Neuronal stem cell (in vitro differentiated cells): ENCODE measurements at regions not wholly inside any gene's neighbourhood (a gene's known extent, or its start where the extent isn't known, plus 50 kb on each side); places are given as distances from the start of the nearest gene placed in this dataset.

ENCODE experiments used
- DNase-seq: peaks from one replicate; pipeline ENCODE4 v3.0.0-alpha.2; 2013; ENCODE audit warnings: low spot score
- H2AFZ ChIP-seq: one replicate; pipeline ENCODE4 v1.6.1; 2013; ENCODE audit warnings: mild to moderate bottlenecking, low read length, inconsistent platforms
- H2AK5ac ChIP-seq: 2 replicates; pipeline ENCODE4 v1.6.1; 2013; ENCODE audit warnings: low read depth, mild to moderate bottlenecking, inconsistent platforms, low read length, moderate library complexity, mixed read lengths
- H2BK120ac ChIP-seq: 2 replicates; pipeline ENCODE4 v1.6.1; 2013; ENCODE audit warnings: low read depth, mild to moderate bottlenecking, inconsistent platforms, low read length, moderate library complexity, mixed read lengths
- H2BK12ac ChIP-seq: one replicate; pipeline ENCODE4 v1.6.1; 2013; ENCODE audit warnings: low read length, inconsistent platforms
- H2BK15ac ChIP-seq: 2 replicates; pipeline ENCODE4 v1.6.1; 2013; ENCODE audit warnings: mild to moderate bottlenecking, low read length, inconsistent platforms, mixed read lengths
- H2BK5ac ChIP-seq: one replicate; pipeline ENCODE4 v1.6.1; 2013; ENCODE audit warnings: inconsistent platforms, mild to moderate bottlenecking, low read length, moderate library complexity
- H3K14ac ChIP-seq: one replicate; pipeline ENCODE4 v1.6.1; 2013; ENCODE audit warnings: low read length, inconsistent platforms
- H3K18ac ChIP-seq: 2 replicates; pipeline ENCODE4 v1.6.1; 2013; ENCODE audit warnings: low read length, inconsistent platforms
- H3K23ac ChIP-seq: 2 replicates; pipeline ENCODE4 v1.6.1; 2013; ENCODE audit warnings: low read depth, mild to moderate bottlenecking, mixed read lengths, low read length, inconsistent platforms; ENCODE audit not compliant: poor library complexity
- H3K27ac ChIP-seq: replicated peaks from 3 replicates; pipeline ENCODE4 v1.5.1; 2013; ENCODE audit warnings: low read length, inconsistent platforms
- H3K27me3 ChIP-seq, 3 experiments: 2 replicates each; pipeline ENCODE4 v1.6.1; 2013; ENCODE audit warnings: low read length in 3 of 3, mild to moderate bottlenecking in 2 of 3, inconsistent platforms in 1 of 3, low read depth in 1 of 3, mixed read lengths in 1 of 3, moderate library complexity in 1 of 3; ENCODE audit not compliant: control insufficient read depth in 3 of 3, insufficient read depth in 3 of 3
- H3K36me3 ChIP-seq, 2 donors: replicated peaks in 1 of 2; 2 replicates each; pipeline ENCODE4 v1.6.1; 2013; ENCODE audit warnings: low read length in 2 of 2; ENCODE audit not compliant: control insufficient read depth in 2 of 2, insufficient read depth in 2 of 2
- H3K4ac ChIP-seq: 2 replicates; pipeline ENCODE4 v1.6.1; 2013; ENCODE audit warnings: inconsistent platforms, mild to moderate bottlenecking, low read length, moderate library complexity
- H3K4me1 ChIP-seq, 2 donors: 1 replicate in 1 of 2; 2 replicates in 1 of 2; pipeline ENCODE4 v1.6.1; 2013; ENCODE audit warnings: low read length in 2 of 2, low read depth in 1 of 2; ENCODE audit not compliant: control insufficient read depth in 2 of 2, insufficient read depth in 1 of 2
- H3K4me2 ChIP-seq: one replicate; pipeline ENCODE4 v1.6.1; 2013; ENCODE audit warnings: mild to moderate bottlenecking, low read length, inconsistent platforms; ENCODE audit not compliant: insufficient read depth, poor library complexity, severe bottlenecking
- H3K4me3 ChIP-seq, 2 donors: 2 replicates each; pipeline ENCODE4 v1.5.1; 2013; ENCODE audit warnings: low read length in 2 of 2, mild to moderate bottlenecking in 2 of 2, inconsistent platforms in 1 of 2, moderate library complexity in 1 of 2
- H3K79me1 ChIP-seq: one replicate; pipeline ENCODE4 v1.6.1; 2013; ENCODE audit warnings: low read depth, mild to moderate bottlenecking, inconsistent platforms, low read length, moderate library complexity
- H3K9ac ChIP-seq: one replicate; pipeline ENCODE4 v1.6.1; 2013; ENCODE audit warnings: mild to moderate bottlenecking, low read depth, low read length, inconsistent platforms; ENCODE audit not compliant: poor library complexity
- H3K9me3 ChIP-seq, 2 donors: replicated peaks in 1 of 2; 2 replicates each; pipeline versions ENCODE3 to v1.6.1; 2013; ENCODE audit warnings: low read length in 2 of 2, mild to moderate bottlenecking in 2 of 2, inconsistent platforms in 1 of 2, low read depth in 1 of 2, mixed read lengths in 1 of 2, moderate library complexity in 1 of 2; ENCODE audit not compliant: control insufficient read depth in 2 of 2, insufficient read depth in 1 of 2
- H4K8ac ChIP-seq: one replicate; pipeline ENCODE4 v1.6.1; 2013; ENCODE audit warnings: low read depth, mild to moderate bottlenecking, inconsistent platforms, low read length, moderate library complexity
- H4K91ac ChIP-seq: one replicate; pipeline ENCODE4 v1.6.1; 2013; ENCODE audit warnings: low read length, low read depth, mild to moderate bottlenecking, inconsistent platforms; ENCODE audit not compliant: poor library complexity
- WGBS, 2 donors: extraction: QIAGEN DNeasy Blood & Tissue Kit; methylation state at CpG; one replicate each; pipeline ENCODE4 v1.1.7; 2013; ENCODE audit warnings: missing lambda C conversion rate in 2 of 2, mixed read lengths in 1 of 2; ENCODE audit not compliant: insufficient read length in 2 of 2, insufficient replicate concordance in 1 of 2; ENCODE audit errors: extremely low coverage in 2 of 2; 5-methylcytosine and 5-hydroxymethylcytosine counted together

DNA sequence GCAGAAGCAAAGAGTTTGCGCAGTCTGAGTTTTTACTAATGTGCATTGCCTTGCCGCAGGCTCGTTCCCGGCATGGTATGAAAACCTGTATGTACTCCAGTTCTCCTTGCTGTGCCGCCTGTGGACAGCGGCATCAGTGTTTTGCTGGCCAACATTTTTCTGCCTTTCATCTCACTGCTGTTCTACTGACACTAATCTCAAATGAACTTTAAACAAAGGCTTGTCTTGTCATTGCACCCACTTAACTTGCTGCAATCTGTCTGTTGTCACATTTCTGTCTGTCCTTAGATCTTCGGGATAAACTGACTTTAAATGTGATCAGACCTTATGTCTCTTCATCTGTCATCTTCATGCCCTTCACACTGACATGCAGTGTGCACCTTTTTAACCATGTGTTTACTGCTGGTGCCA, 71.7 kb upstream of the ZNRF2 start:
- no peak overlapping the region for H2BK5ac ChIP-seq

DNA sequence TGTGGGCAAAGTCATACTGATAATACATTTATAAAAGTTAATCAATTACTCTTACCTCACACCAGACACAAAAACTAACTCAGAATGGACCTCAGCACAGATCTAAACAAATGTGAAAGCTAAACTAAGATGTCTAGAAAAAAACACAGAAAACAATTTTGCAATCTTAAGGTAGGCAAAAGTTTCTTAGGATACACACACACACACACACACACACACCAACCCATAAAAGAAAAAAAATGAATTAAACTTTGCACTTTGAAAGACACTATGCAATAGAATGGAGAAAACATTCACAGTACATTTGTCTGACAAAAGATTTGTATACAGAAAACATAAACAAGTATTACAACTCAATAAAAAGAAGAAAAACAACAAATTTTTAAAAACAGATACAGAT, 70.8 kb upstream of the ZNRF2 start:
- no peak overlapping the region for H2BK15ac ChIP-seq
- H3K18ac ChIP-seq, result no peak overlapping the region
- peaks cover 0 to 2% of the 10 kb centered on the region in 2 donors for H3K4me1 ChIP-seq
- peaks cover 0 to 8% (median 0%) of the 10 kb centered on the region in 3 experiments for H3K27me3 ChIP-seq
- H2AFZ ChIP-seq, result no peak overlapping the region
- H3K14ac ChIP-seq, result no peak overlapping the region
- H3K4me3 ChIP-seq, result no peak overlapping the region
- no peaks in the 10 kb centered on the region for H3K79me1 ChIP-seq
- no peaks in the 10 kb centered on the region for H3K9me3 ChIP-seq
- no peak overlapping the region for H3K27ac ChIP-seq
- H3K4me2 ChIP-seq, result no peak overlapping the region
- H4K8ac ChIP-seq, result no peak overlapping the region
- DNase-seq, result no peak
- no peak overlapping the region for H3K9ac ChIP-seq
- H2AK5ac ChIP-seq, result no peak overlapping the region
- H3K23ac ChIP-seq, result no peak overlapping the region
- no peak overlapping the region for H3K4ac ChIP-seq
- H2BK120ac ChIP-seq, result no peak overlapping the region
- no peak overlapping the region for H4K91ac ChIP-seq
- H2BK5ac ChIP-seq, result no peak overlapping the region
- no peak overlapping the region for H2BK12ac ChIP-seq
- H3K36me3 ChIP-seq, result no peaks in the 10 kb centered on the region

More for the DNA sequence above, 71.7 kb upstream of the ZNRF2 start:
- Histone ChIP-seq H2BK15ac (no peak overlapping the region), H3K4ac (no peak overlapping the region), H4K8ac (no peak overlapping the region), H3K9ac (no peak overlapping the region), H3K14ac (no peak overlapping the region), H3K4me1 (peaks cover 0 to 2% of the 10 kb centered on the region in 2 donors), H3K4me2 (no peak overlapping the region), H3K36me3 (no peaks in the 10 kb centered on the region), H3K27ac (no peak overlapping the region), H3K18ac (no peak overlapping the region), H3K9me3 (no peaks in the 10 kb centered on the region), H3K79me1 (no peaks in the 10 kb centered on the region), H2BK12ac (no peak overlapping the region), H4K91ac (no peak overlapping the region), H2AK5ac (no peak overlapping the region), H3K4me3 (no peak overlapping the region), H2BK120ac (no peak overlapping the region), H3K27me3 (peaks cover 0 to 8% (median 0%) of the 10 kb centered on the region in 3 experiments), H3K23ac (no peak overlapping the region), H2AFZ (no peak overlapping the region)
- DNase-seq, result no peak
- no CpG with 5 or more reads among the region's 7 CpGs for WGBS, 2 donors

DNA sequence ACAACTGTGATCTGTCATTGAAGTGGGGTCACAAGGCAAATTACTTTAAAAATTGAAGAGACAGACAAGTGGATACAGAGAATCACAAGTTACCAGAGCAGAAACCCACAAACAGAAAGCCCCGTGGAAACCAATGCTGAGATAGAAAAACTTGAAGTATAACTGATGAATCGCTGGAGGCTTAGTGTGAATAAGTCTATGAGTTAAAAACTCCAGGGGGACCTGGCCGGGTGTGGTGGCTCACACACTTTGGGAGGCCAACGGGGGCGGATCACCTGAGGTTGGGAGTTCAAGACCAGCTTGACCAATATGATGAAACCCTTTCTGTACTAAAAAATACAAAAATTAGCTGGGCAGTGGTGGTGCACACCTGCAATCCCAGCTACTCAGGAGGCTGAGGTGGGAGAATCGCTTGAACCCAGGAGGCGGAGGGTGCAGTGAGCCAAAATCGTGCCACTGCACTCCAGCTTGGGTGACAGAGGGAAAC, 69.7 kb upstream of the ZNRF2 start:
- Histone ChIP-seq H3K23ac (no peak overlapping the region), H3K4ac (no peak overlapping the region), H2AK5ac (no peak overlapping the region), H3K4me3 (no peak overlapping the region), H4K91ac (no peak overlapping the region), H3K18ac (no peak overlapping the region), H2BK15ac (no peak overlapping the region), H2BK120ac (no peak overlapping the region), H2BK5ac (no peak overlapping the region), H3K4me2 (no peak overlapping the region), H3K9ac (no peak overlapping the region), H4K8ac (no peak overlapping the region), H3K27ac (no peak overlapping the region), H3K79me1 (no peaks in the 10 kb centered on the region), H3K4me1 (peaks cover 0 to 2% of the 10 kb centered on the region in 2 donors), H2AFZ (no peak overlapping the region), H3K36me3 (no peaks in the 10 kb centered on the region), H2BK12ac (no peak overlapping the region), H3K14ac (no peak overlapping the region), H3K27me3 (peaks cover 0 to 8% (median 0%) of the 10 kb centered on the region in 3 experiments), H3K9me3 (no peaks in the 10 kb centered on the region)
- DNase-seq, result no peak
- WGBS, 2 donors, result no CpG with 5 or more reads among the region's 8 CpGs

DNA sequence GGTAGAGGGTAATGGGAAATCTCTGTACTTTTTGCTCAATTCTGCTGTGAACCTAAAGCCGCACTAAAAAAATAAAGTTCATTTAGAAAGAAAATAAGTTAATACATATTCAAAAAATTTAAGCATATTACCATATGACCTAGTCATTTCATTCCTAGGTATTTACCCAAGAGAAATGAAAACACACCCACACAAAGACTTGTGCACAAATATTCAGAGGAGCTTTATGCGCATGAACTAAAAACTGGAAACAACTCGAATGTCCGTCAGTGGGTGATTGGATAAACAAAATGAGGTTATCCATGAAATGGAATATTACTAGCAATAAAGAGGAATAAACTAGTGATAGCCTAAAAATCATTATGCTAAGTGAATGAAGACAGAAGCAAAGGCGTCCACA, 62.6 kb upstream of the ZNRF2 start:
- Histone ChIP-seq H3K9me3 (peaks cover 0 to 4% of the 10 kb centered on the region in 2 donors), H3K79me1 (no peaks in the 10 kb centered on the region), H2BK5ac (no peak overlapping the region), H2BK120ac (no peak overlapping the region), H3K14ac (no peak overlapping the region), H2BK12ac (no peak overlapping the region), H2BK15ac (no peak overlapping the region), H4K8ac (no peak overlapping the region), H3K27ac (no peak overlapping the region), H3K4ac (no peak overlapping the region), H2AFZ (no peak overlapping the region), H3K9ac (no peak overlapping the region), H3K4me2 (no peak overlapping the region), H3K4me1 (peaks cover 0 to 2% of the 10 kb centered on the region in 2 donors), H3K23ac (no peak overlapping the region), H3K36me3 (no peaks in the 10 kb centered on the region), H4K91ac (no peak overlapping the region), H3K4me3 (no peak overlapping the region), H2AK5ac (no peak overlapping the region), H3K27me3 (peaks cover 0 to 18% (median 0%) of the 10 kb centered on the region in 3 experiments), H3K18ac (no peak overlapping the region)
- WGBS, 2 donors, result no CpG with 5 or more reads among the region's 5 CpGs
- no peak for DNase-seq
